ENCODE measurements at regions not wholly inside any gene's neighbourhood (a gene's known extent, or its start where the extent isn't known, plus 50 kb on each side); places are given as distances from the start of the nearest gene placed in this dataset.
"Not testable (repeated sequence)": the region's sequence is repeated elsewhere in the genome, so short reads cannot be mapped to it uniquely, and the experiment has no call there.

- TF ChIP-seq POLR2AphosphoS5 (IDR thresholded peaks at IDR 0.05), result no peak
- TF ChIP-seq POLR2A (IDR thresholded peaks at IDR 0.05), result no peak
- no peak for TF ChIP-seq CTCF (IDR thresholded peaks at IDR 0.05 in 8 of 11, conservative IDR thresholded peaks at IDR 0.05 in 3 of 11)
- DNase-seq, result no peak
- intact Hi-C loops (cut with DNase I; ENCODE audit: low total_unique reads), result no loop called here
- Histone ChIP-seq H3K9me3 (peaks cover 0 to 3% (median 0%) of the 10 kb centered on the region in 8 donors), H3K27me3 (replicated peaks in 1 of 7) (no peaks in the 10 kb centered on the region), H3K4me3 (no peak overlapping the region), H3K27ac (no peak overlapping the region), H3K4me1 (no peaks in the 10 kb centered on the region), H3K36me3 (no peaks in the 10 kb centered on the region)
- 82 to 87% (median 87%) methylated on average over 2 of the region's 2 CpGs for WGBS, 5 donors
Observed at GRCh38 chr5:93352186-93352585, 228.8 kb downstream of the NR2F1-AS1 start.

- intact Hi-C loops (cut with DNase I; ENCODE audit: low total_unique reads), result no loop called here
- no peak overlapping the region for H3K4me3 ChIP-seq
- WGBS, 5 donors, result 65 to 80% (median 71%) methylated on average over 3 of the region's 3 CpGs
- no peaks in the 10 kb centered on the region for H3K4me1 ChIP-seq
- DNase-seq, result no peak
- no peak overlapping the region for H3K27ac ChIP-seq
- peaks cover 0 to 5% (median 0%) of the 10 kb centered on the region in 8 donors for H3K9me3 ChIP-seq
- no peaks in the 10 kb centered on the region for H3K36me3 ChIP-seq
- no peaks in the 10 kb centered on the region for H3K27me3 ChIP-seq (replicated peaks in 1 of 7)
- TF ChIP-seq CTCF (IDR thresholded peaks at IDR 0.05 in 8 of 11, conservative IDR thresholded peaks at IDR 0.05 in 3 of 11) (no peak), POLR2A (IDR thresholded peaks at IDR 0.05) (no peak), POLR2AphosphoS5 (IDR thresholded peaks at IDR 0.05) (no peak)
Observed at GRCh38 chr5:93349613-93350012, 231.4 kb downstream of the NR2F1-AS1 start.

- H3K36me3 ChIP-seq, result no peaks in the 10 kb centered on the region
- WGBS, 5 donors, result 89 to 94% (median 91%) methylated on average over 15 of the region's 15 CpGs
- no peaks in the 10 kb centered on the region for H3K4me1 ChIP-seq
- DNase-seq, result no peak
- intact Hi-C loops (cut with DNase I; ENCODE audit: low total_unique reads), result no loop called here
- H3K9me3 ChIP-seq, result peaks cover 0 to 5% (median 0%) of the 10 kb centered on the region in 8 donors
- no peak overlapping the region for H3K4me3 ChIP-seq
- TF ChIP-seq CTCF (IDR thresholded peaks at IDR 0.05 in 8 of 11, conservative IDR thresholded peaks at IDR 0.05 in 3 of 11) (no peak), POLR2AphosphoS5 (IDR thresholded peaks at IDR 0.05) (no peak), POLR2A (IDR thresholded peaks at IDR 0.05) (no peak)
- no peaks in the 10 kb centered on the region for H3K27me3 ChIP-seq (replicated peaks in 1 of 7)
- no peak overlapping the region for H3K27ac ChIP-seq
Observed at GRCh38 chr5:93348231-93348630, 232.8 kb downstream of the NR2F1-AS1 start.

GRCh38 chr5:93346850-93347249 is 234.2 kb downstream of the NR2F1-AS1 start:
- WGBS, 5 donors, result 76 to 87% (median 84%) methylated on average over 1 of the region's 1 CpG
- H3K4me3 ChIP-seq; H3K9me3 ChIP-seq; DNase-seq; H3K4me1 ChIP-seq; H3K36me3 ChIP-seq; H3K27me3 ChIP-seq (replicated peaks in 1 of 7); intact Hi-C loops (cut with DNase I; ENCODE audit: low total_unique reads); H3K27ac ChIP-seq: not testable (repeated sequence)

GRCh38 chr5:93346301-93346700 is 234.7 kb downstream of the NR2F1-AS1 start:
- DNase-seq, result no peak
- 74 to 92% (median 82%) methylated on average over 5 of the region's 5 CpGs for WGBS, 5 donors
- H3K9me3 ChIP-seq, result peaks cover 0 to 5% (median 0%) of the 10 kb centered on the region in 8 donors
- no peaks in the 10 kb centered on the region for H3K36me3 ChIP-seq
- H3K27me3 ChIP-seq (replicated peaks in 1 of 7), result no peaks in the 10 kb centered on the region
- no peak overlapping the region for H3K4me3 ChIP-seq
- no peaks in the 10 kb centered on the region for H3K4me1 ChIP-seq
- intact Hi-C loops (cut with DNase I; ENCODE audit: low total_unique reads), result no loop called here
- TF ChIP-seq POLR2A (IDR thresholded peaks at IDR 0.05) (no peak), POLR2AphosphoS5 (IDR thresholded peaks at IDR 0.05) (no peak), CTCF (IDR thresholded peaks at IDR 0.05 in 8 of 11, conservative IDR thresholded peaks at IDR 0.05 in 3 of 11) (no peak)
- H3K27ac ChIP-seq, result no peak overlapping the region

All from spleen (tissue), 11 donors.